Neural progenitor cell (in vitro differentiated cells): ENCODE measurements at regions not wholly inside any gene's neighbourhood (a gene's known extent, or its start where the extent isn't known, plus 50 kb on each side); places are given as distances from the start of the nearest gene placed in this dataset.

ENCODE experiments used
- EZH2 ChIP-seq: fragments of 200-600 bp; sonication (generic); IDR thresholded peaks from 2 replicates; pipeline ENCODE4 v1.6.1; 2017; ENCODE audit warnings: antibody characterized with exemption, mild to moderate bottlenecking, moderate library complexity
- EZH2phosphoT487 ChIP-seq: fragments of 200-600 bp; sonication (generic); IDR thresholded peaks from 2 replicates; pipeline ENCODE4 v1.6.1; 2017; ENCODE audit warnings: antibody characterized with exemption
- TF ChIP-seq, protein P1 (sequence below): fragments of 200-600 bp; sonication (generic); IDR thresholded peaks from 2 replicates; pipeline ENCODE4 v1.5.1; 2017; ENCODE audit warnings: antibody characterized with exemption, mild to moderate bottlenecking

DNA sequence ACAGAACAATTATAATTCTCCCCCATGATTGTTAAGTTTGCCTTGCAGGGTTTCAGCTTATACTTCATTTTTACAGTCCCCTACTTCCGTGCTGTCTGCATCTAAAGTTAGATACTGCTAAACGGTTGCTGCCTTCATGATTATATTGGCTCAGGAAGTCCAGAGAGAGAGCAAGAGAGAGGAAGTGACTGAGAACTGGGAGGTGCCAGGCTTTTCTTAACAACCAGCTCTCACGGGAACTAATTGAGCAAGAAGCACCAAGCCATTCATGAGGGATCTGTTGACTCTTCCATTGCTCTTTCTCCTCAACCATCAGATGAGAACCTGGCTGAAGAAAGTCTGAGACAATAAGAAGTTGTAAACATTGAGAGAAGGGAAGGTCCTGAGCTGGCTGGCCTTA is 125.5 kb upstream of the SIX2 start:
- TF ChIP-seq, protein P1, sequence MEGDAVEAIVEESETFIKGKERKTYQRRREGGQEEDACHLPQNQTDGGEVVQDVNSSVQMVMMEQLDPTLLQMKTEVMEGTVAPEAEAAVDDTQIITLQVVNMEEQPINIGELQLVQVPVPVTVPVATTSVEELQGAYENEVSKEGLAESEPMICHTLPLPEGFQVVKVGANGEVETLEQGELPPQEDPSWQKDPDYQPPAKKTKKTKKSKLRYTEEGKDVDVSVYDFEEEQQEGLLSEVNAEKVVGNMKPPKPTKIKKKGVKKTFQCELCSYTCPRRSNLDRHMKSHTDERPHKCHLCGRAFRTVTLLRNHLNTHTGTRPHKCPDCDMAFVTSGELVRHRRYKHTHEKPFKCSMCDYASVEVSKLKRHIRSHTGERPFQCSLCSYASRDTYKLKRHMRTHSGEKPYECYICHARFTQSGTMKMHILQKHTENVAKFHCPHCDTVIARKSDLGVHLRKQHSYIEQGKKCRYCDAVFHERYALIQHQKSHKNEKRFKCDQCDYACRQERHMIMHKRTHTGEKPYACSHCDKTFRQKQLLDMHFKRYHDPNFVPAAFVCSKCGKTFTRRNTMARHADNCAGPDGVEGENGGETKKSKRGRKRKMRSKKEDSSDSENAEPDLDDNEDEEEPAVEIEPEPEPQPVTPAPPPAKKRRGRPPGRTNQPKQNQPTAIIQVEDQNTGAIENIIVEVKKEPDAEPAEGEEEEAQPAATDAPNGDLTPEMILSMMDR: no peak
- no peak for TF ChIP-seq EZH2
- no peak for TF ChIP-seq EZH2phosphoT487
